OCI-LY1 (cell line): ENCODE measurements at regions not wholly inside any gene's neighbourhood (a gene's known extent, or its start where the extent isn't known, plus 50 kb on each side); places are given as distances from the start of the nearest gene placed in this dataset.

ENCODE experiments used
- H2AFZ ChIP-seq: fragments of 200-600 bp; sonication (generic), shearing (Covaris generic); 2 replicates; pipeline ENCODE4 v1.6.0; 2014; ENCODE audit warnings: antibody characterized with exemption, mild to moderate bottlenecking, low read length
- H3F3A ChIP-seq: fragments of 200-600 bp; sonication (generic), shearing (Covaris generic); 2 replicates; pipeline ENCODE4 v1.6.0; 2014; ENCODE audit warnings: mild to moderate bottlenecking, antibody characterized with exemption, low read length, moderate library complexity; ENCODE audit not compliant: insufficient read depth
- H3K27ac ChIP-seq: fragments of 200-600 bp; sonication (generic); 2 replicates; pipeline ENCODE4 v1.5.1; 2014; ENCODE audit warnings: low read length, mixed run types, mild to moderate bottlenecking, low read depth; ENCODE audit not compliant: poor library complexity, severe bottlenecking
- H3K27me3 ChIP-seq: fragments of 200-600 bp; sonication (generic); 2 replicates; pipeline ENCODE4 v1.6.0; 2014; ENCODE audit warnings: antibody characterized with exemption, mild to moderate bottlenecking, low read length, moderate library complexity; ENCODE audit not compliant: insufficient read depth
- H3K36me3 ChIP-seq: fragments of 200-600 bp; sonication (generic); 2 replicates; pipeline ENCODE4 v1.6.1; 2014; ENCODE audit warnings: mild to moderate bottlenecking, antibody characterized with exemption, low read length, moderate library complexity, mixed read lengths; ENCODE audit not compliant: insufficient read depth
- H3K4me1 ChIP-seq: fragments of 200-600 bp; sonication (generic); 2 replicates; pipeline ENCODE4 v1.5.1; 2014; ENCODE audit warnings: mild to moderate bottlenecking, low read length, moderate library complexity; ENCODE audit not compliant: insufficient read depth, severe bottlenecking
- H3K4me2 ChIP-seq: fragments of 200-600 bp; sonication (generic), shearing (Covaris generic); 2 replicates; pipeline ENCODE4 v1.6.1; 2014; ENCODE audit warnings: low read length
- H3K4me3 ChIP-seq: fragments of 200-600 bp; sonication (generic); 2 replicates; pipeline ENCODE4 v1.5.1; 2014; ENCODE audit warnings: low read length, low read depth, mild to moderate bottlenecking, mixed read lengths; ENCODE audit not compliant: poor library complexity, severe bottlenecking
- H3K79me2 ChIP-seq: fragments of 200-600 bp; shearing (Covaris generic); 2 replicates; pipeline ENCODE4 v1.6.1; 2016; ENCODE audit warnings: mixed run types, low read length, mixed read lengths; ENCODE audit not compliant: insufficient read depth
- H3K9ac ChIP-seq: fragments of 200-600 bp; sonication (generic), shearing (Covaris generic); 2 replicates; pipeline ENCODE4 v1.6.1; 2014; ENCODE audit warnings: mild to moderate bottlenecking, low read length, mixed read lengths
- H3K9me2 ChIP-seq: fragments of 200-600 bp; sonication (generic), shearing (Covaris generic); 2 replicates; pipeline ENCODE4 v1.6.1; 2014; ENCODE audit warnings: low read depth, mild to moderate bottlenecking, low read length, mixed read lengths
- H3K9me3 ChIP-seq: fragments of 200-600 bp; shearing (Covaris generic); 2 replicates; pipeline ENCODE4 v1.6.1; 2014; ENCODE audit warnings: low read length, mixed read lengths
- H4K20me1 ChIP-seq: fragments of 200-600 bp; sonication (generic), shearing (Covaris generic); 2 replicates; pipeline ENCODE4 v1.6.0; 2016; ENCODE audit warnings: mild to moderate bottlenecking, low read length; ENCODE audit not compliant: insufficient read depth
- EZH2 ChIP-seq: fragments of 200-600 bp; sonication (generic), shearing (Covaris generic); IDR thresholded peaks from 2 replicates; pipeline ENCODE4 v1.8.0; 2017; ENCODE audit warnings: borderline replicate concordance, mixed run types, mild to moderate bottlenecking, antibody characterized with exemption, low read length, moderate library complexity, mixed read lengths
- TF ChIP-seq, protein P1 (sequence below): fragments of 200-600 bp; sonication (generic), shearing (Covaris generic); IDR thresholded peaks from 2 replicates; pipeline ENCODE4 v1.5.1; 2017; ENCODE audit warnings: mild to moderate bottlenecking, antibody characterized with exemption, low read length, moderate library complexity, mixed read lengths

GRCh38 chr5:29697278-29697677, 1496.2 kb upstream of the CDH6 start:
- no peaks in the 10 kb centered on the region for H3K79me2 ChIP-seq
- no peak overlapping the region for H3K9ac ChIP-seq
- no peak overlapping the region for H3K4me3 ChIP-seq
- no peak overlapping the region for H3K4me2 ChIP-seq
- H3F3A ChIP-seq = no peaks in the 10 kb centered on the region
- H2AFZ ChIP-seq = no peak overlapping the region
- H4K20me1 ChIP-seq = no peaks in the 10 kb centered on the region
- H3K9me3 ChIP-seq = no peaks in the 10 kb centered on the region
- H3K9me2 ChIP-seq = no peaks in the 10 kb centered on the region
- no peaks in the 10 kb centered on the region for H3K27me3 ChIP-seq
- no peaks in the 10 kb centered on the region for H3K36me3 ChIP-seq
- no peaks in the 10 kb centered on the region for H3K4me1 ChIP-seq
- H3K27ac ChIP-seq = no peak overlapping the region
- no peak for TF ChIP-seq EZH2
- TF ChIP-seq, protein P1, sequence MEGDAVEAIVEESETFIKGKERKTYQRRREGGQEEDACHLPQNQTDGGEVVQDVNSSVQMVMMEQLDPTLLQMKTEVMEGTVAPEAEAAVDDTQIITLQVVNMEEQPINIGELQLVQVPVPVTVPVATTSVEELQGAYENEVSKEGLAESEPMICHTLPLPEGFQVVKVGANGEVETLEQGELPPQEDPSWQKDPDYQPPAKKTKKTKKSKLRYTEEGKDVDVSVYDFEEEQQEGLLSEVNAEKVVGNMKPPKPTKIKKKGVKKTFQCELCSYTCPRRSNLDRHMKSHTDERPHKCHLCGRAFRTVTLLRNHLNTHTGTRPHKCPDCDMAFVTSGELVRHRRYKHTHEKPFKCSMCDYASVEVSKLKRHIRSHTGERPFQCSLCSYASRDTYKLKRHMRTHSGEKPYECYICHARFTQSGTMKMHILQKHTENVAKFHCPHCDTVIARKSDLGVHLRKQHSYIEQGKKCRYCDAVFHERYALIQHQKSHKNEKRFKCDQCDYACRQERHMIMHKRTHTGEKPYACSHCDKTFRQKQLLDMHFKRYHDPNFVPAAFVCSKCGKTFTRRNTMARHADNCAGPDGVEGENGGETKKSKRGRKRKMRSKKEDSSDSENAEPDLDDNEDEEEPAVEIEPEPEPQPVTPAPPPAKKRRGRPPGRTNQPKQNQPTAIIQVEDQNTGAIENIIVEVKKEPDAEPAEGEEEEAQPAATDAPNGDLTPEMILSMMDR = no peak

GRCh38 chr5:29672678-29673077, 1520.8 kb upstream of the CDH6 start:
- Histone ChIP-seq H3K36me3 (no peaks in the 10 kb centered on the region), H3K9me3 (no peaks in the 10 kb centered on the region), H3K4me1 (no peaks in the 10 kb centered on the region), H2AFZ (no peak overlapping the region), H3K4me3 (no peak overlapping the region), H3K9ac (no peak overlapping the region), H3K27me3 (no peaks in the 10 kb centered on the region), H3K9me2 (no peaks in the 10 kb centered on the region), H4K20me1 (no peaks in the 10 kb centered on the region), H3K79me2 (no peaks in the 10 kb centered on the region), H3K4me2 (no peak overlapping the region), H3K27ac (no peak overlapping the region), H3F3A (no peaks in the 10 kb centered on the region)
- no peak for TF ChIP-seq EZH2
- TF ChIP-seq, protein P1 = no peak

- no peaks in the 10 kb centered on the region for H3K9me2 ChIP-seq
These were observed 1530.6 kb upstream of the CDH6 start for GRCh38 chr5:29662876-29663275.

More at GRCh38 chr5:29662876-29663275, 1530.6 kb upstream of the CDH6 start:
- H3K9me3 ChIP-seq = no peaks in the 10 kb centered on the region
- no peaks in the 10 kb centered on the region for H3K36me3 ChIP-seq
- H3K27ac ChIP-seq = no peak overlapping the region
- H3K79me2 ChIP-seq = no peaks in the 10 kb centered on the region
- no peak overlapping the region for H3K4me2 ChIP-seq
- H3F3A ChIP-seq = no peaks in the 10 kb centered on the region
- H3K4me3 ChIP-seq = no peak overlapping the region
- H3K27me3 ChIP-seq = no peaks in the 10 kb centered on the region
- TF ChIP-seq, protein P1 = no peak
- TF ChIP-seq EZH2 = no peak
- no peaks in the 10 kb centered on the region for H4K20me1 ChIP-seq
- no peaks in the 10 kb centered on the region for H3K4me1 ChIP-seq
- no peak overlapping the region for H2AFZ ChIP-seq
- no peak overlapping the region for H3K9ac ChIP-seq
